ENCODE measurements at regions not wholly inside any gene's neighbourhood (a gene's known extent, or its start where the extent isn't known, plus 50 kb on each side); places are given as distances from the start of the nearest gene placed in this dataset.

DNA sequence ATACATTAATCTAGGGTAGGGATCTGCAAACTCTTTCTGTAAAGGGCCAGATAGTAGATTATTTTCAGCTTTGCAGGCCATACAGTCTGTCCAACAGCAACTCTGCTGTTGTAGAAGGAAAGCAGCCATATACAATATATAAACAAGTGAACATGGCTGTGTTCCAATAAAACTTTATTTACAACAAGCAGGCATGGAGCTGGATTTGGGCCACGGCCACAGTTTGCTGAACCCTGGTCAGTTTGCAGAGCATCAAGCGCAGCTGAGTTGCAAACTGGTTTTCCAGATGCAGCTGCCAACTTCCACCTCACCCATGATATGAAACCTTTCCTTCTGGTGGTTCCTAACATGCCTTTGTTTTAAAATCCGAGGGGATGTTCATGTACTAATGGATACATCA lies 310.4 kb upstream of the NFE2L3 start:
- Histone ChIP-seq H3K9me3 (ENCODE audit: low read length) (no peaks in the 10 kb centered on the region), H3K4me2 (ENCODE audit: low read length) (no peak overlapping the region), H3K27ac (ENCODE audit: low read depth, low read length, poor library complexity, severe bottlenecking) (no peak overlapping the region), H3K79me2 (ENCODE audit: insufficient read depth, low read depth, low read length) (no peaks in the 10 kb centered on the region), H2AFZ (ENCODE audit: low read length) (no peak overlapping the region), H3K9me2 (ENCODE audit: insufficient read depth, low read length) (no peaks in the 10 kb centered on the region), H4K20me1 (ENCODE audit: insufficient read depth, low read length) (no peaks in the 10 kb centered on the region), H3K36me3 (ENCODE audit: insufficient read depth, low read length) (no peaks in the 10 kb centered on the region), H3K4me1 (ENCODE audit: insufficient read depth, low read length, poor library complexity, severe bottlenecking) (no peaks in the 10 kb centered on the region), H3K4me3 (ENCODE audit: low read depth, low read length, poor library complexity, severe bottlenecking) (no peak overlapping the region)
- no TSS peak for BruUV-seq (replicated peaks)
- POLR2A ChIA-PET: interaction anchor here (0.6 kb wide), 1 partner anchor 12 kb away, joined by 4 read pairs; no protein-coding TSS in a partner anchor
- CTCF ChIA-PET (ENCODE audit: unreplicated experiment): no interaction called here
- TF ChIP-seq EZH2phosphoT487 (IDR thresholded peaks at IDR 0.05; ENCODE audit: borderline replicate concordance, low read depth, low read length): no peak
- TF ChIP-seq, protein P1, sequence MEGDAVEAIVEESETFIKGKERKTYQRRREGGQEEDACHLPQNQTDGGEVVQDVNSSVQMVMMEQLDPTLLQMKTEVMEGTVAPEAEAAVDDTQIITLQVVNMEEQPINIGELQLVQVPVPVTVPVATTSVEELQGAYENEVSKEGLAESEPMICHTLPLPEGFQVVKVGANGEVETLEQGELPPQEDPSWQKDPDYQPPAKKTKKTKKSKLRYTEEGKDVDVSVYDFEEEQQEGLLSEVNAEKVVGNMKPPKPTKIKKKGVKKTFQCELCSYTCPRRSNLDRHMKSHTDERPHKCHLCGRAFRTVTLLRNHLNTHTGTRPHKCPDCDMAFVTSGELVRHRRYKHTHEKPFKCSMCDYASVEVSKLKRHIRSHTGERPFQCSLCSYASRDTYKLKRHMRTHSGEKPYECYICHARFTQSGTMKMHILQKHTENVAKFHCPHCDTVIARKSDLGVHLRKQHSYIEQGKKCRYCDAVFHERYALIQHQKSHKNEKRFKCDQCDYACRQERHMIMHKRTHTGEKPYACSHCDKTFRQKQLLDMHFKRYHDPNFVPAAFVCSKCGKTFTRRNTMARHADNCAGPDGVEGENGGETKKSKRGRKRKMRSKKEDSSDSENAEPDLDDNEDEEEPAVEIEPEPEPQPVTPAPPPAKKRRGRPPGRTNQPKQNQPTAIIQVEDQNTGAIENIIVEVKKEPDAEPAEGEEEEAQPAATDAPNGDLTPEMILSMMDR (conservative IDR thresholded peaks at IDR 0.05; ENCODE audit: low read length): no peak
- DNase-seq (ENCODE audit: low spot score): no peak
- intact Hi-C loops (cut with micrococcal nuclease; ENCODE audit: unreplicated experiment): no loop called here

DNA sequence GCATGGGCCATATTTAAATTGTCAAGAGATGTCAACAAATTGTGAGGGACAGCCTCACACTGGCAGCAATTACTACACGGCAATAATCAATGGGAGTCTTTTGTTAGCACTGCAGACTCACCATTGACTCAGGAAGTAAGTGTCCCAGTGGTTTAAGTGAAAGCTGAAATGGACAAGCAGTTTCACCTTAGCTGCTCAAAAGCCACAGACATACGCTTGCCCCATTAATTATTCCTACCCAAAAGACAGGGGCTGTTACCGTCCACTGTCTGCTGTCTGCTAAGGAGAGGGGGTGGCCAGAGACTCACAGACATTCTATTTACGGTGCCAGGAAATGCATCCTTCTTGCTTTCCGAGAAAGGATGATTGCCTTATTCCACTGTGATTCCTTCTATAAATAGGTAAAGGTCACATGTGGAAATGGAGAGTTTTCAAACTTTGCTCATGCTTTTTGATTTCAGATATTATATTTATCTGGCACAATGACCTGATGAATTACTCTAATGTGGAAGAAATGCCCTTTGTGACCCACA lies 309.7 kb upstream of the NFE2L3 start:
- no peaks in the 10 kb centered on the region for H3K4me1 ChIP-seq (ENCODE audit: insufficient read depth, low read length, poor library complexity, severe bottlenecking)
- no peaks in the 10 kb centered on the region for H4K20me1 ChIP-seq (ENCODE audit: insufficient read depth, low read length)
- no TSS peak for BruUV-seq (replicated peaks)
- no peaks in the 10 kb centered on the region for H3K9me3 ChIP-seq (ENCODE audit: low read length)
- ChIA-PET CTCF (ENCODE audit: unreplicated experiment) (no interaction called here), POLR2A (interaction anchor here (0.6 kb wide), 1 partner anchor 13 kb away, joined by 4 read pairs; no protein-coding TSS in a partner anchor)
- intact Hi-C loops (cut with micrococcal nuclease; ENCODE audit: unreplicated experiment): no loop called here
- no peaks in the 10 kb centered on the region for H3K9me2 ChIP-seq (ENCODE audit: insufficient read depth, low read length)
- no peaks in the 10 kb centered on the region for H3K79me2 ChIP-seq (ENCODE audit: insufficient read depth, low read depth, low read length)
- no peak for TF ChIP-seq EZH2phosphoT487 (IDR thresholded peaks at IDR 0.05; ENCODE audit: borderline replicate concordance, low read depth, low read length)
- TF ChIP-seq, protein P1 (conservative IDR thresholded peaks at IDR 0.05; ENCODE audit: low read length): no peak
- H3K4me3 ChIP-seq (ENCODE audit: low read depth, low read length, poor library complexity, severe bottlenecking): no peak overlapping the region
- no peak for DNase-seq (ENCODE audit: low spot score)
- no peak overlapping the region for H3K4me2 ChIP-seq (ENCODE audit: low read length)
- H3K36me3 ChIP-seq (ENCODE audit: insufficient read depth, low read length): no peaks in the 10 kb centered on the region
- no peak overlapping the region for H3K27ac ChIP-seq (ENCODE audit: low read depth, low read length, poor library complexity, severe bottlenecking)
- H2AFZ ChIP-seq (ENCODE audit: low read length): no peak overlapping the region

DNA sequence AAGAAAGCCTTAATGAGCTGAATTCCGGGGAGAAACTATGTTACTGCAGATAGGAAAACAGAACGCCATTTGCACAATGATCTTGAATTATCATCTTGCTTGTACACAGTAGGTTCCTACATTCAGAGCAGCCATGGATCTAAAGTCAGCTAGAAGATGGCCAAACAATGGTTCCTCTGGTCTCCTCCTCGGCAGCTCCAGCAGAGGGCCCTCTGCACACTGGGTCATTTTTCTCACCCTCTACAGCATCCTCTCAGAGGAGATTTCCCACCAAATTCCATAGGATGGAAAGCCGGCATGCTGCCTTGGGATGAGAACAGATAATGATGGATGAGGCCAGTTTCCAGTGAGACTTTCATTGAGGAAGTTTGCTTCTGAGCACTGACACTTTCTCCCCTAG lies 308.5 kb upstream of the NFE2L3 start:
- Histone ChIP-seq H3K4me2 (ENCODE audit: low read length) (no peak overlapping the region), H4K20me1 (ENCODE audit: insufficient read depth, low read length) (no peaks in the 10 kb centered on the region), H3K36me3 (ENCODE audit: insufficient read depth, low read length) (no peaks in the 10 kb centered on the region), H3K27ac (ENCODE audit: low read depth, low read length, poor library complexity, severe bottlenecking) (no peak overlapping the region), H3K9me2 (ENCODE audit: insufficient read depth, low read length) (no peaks in the 10 kb centered on the region), H2AFZ (ENCODE audit: low read length) (no peak overlapping the region), H3K4me1 (ENCODE audit: insufficient read depth, low read length, poor library complexity, severe bottlenecking) (no peaks in the 10 kb centered on the region), H3K79me2 (ENCODE audit: insufficient read depth, low read depth, low read length) (no peaks in the 10 kb centered on the region), H3K4me3 (ENCODE audit: low read depth, low read length, poor library complexity, severe bottlenecking) (no peak overlapping the region), H3K9me3 (ENCODE audit: low read length) (no peaks in the 10 kb centered on the region)
- intact Hi-C loops (cut with micrococcal nuclease; ENCODE audit: unreplicated experiment): no loop called here
- TF ChIP-seq EZH2phosphoT487 (IDR thresholded peaks at IDR 0.05; ENCODE audit: borderline replicate concordance, low read depth, low read length): no peak
- TF ChIP-seq, protein P1 (conservative IDR thresholded peaks at IDR 0.05; ENCODE audit: low read length): peak; percentile 38; the same call in 1 of the 2 replicates
- POLR2A ChIA-PET: interaction anchor here (1.0 kb wide), 1 partner anchor 8 kb away, joined by 3 read pairs; no protein-coding TSS in a partner anchor
- no TSS peak for BruUV-seq (replicated peaks)
- CTCF ChIA-PET (ENCODE audit: unreplicated experiment): no interaction called here
- DNase-seq (ENCODE audit: low spot score): no peak

All from OCI-LY7 (cell line).